ENCODE measurements at regions not wholly inside any gene's neighbourhood (a gene's known extent, or its start where the extent isn't known, plus 50 kb on each side); places are given as distances from the start of the nearest gene placed in this dataset.

DNA sequence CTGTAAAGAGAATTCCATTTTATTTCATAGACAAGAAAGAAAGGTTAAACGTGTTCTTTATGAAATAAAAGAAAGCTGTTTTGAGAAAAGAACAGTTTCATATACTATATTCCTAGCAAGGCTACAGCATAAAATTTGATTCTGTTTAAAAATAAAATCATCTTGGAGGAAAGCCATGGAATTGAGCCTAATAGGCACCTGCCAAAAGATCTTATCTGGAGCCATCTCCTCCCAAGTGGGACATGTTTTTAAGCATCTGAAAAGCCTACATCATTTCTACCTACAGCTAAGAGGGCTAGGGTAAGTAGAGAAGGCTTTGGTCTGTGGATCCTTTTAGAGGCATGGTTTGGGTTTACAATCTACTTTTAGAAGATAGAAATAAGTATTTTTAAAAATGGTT is 89.3 kb downstream of the GAS1 start:
- H3K4me2 ChIP-seq (ENCODE audit: low read depth, low read length) = no peak overlapping the region
- H3K14ac ChIP-seq (replicated peaks; ENCODE audit: low read depth, low read length) = no peak overlapping the region
- H3K9me3 ChIP-seq (ENCODE audit: control insufficient read depth, insufficient read depth, low read length) = no peaks in the 10 kb centered on the region
- H3K9ac ChIP-seq (ENCODE audit: low read depth, low read length) = no peak overlapping the region
- no peaks in the 10 kb centered on the region for H3K36me3 ChIP-seq (ENCODE audit: control insufficient read depth, insufficient read depth, low read length)
- BruUV-seq (replicated peaks) = no TSS peak
- TF ChIP-seq MAFK (IDR thresholded peaks at IDR 0.05; ENCODE audit: low read depth, low read length) = no peak
- no peak for TF ChIP-seq RCOR1 (IDR thresholded peaks at IDR 0.05; ENCODE audit: insufficient replicate concordance, low read length)
- TF ChIP-seq CHD1 (IDR thresholded peaks at IDR 0.05; ENCODE audit: low read depth, low read length) = no peak
- no peak for TF ChIP-seq RFX5 (IDR thresholded peaks at IDR 0.05; ENCODE audit: low read depth, low read length)
- TF ChIP-seq, protein P1, sequence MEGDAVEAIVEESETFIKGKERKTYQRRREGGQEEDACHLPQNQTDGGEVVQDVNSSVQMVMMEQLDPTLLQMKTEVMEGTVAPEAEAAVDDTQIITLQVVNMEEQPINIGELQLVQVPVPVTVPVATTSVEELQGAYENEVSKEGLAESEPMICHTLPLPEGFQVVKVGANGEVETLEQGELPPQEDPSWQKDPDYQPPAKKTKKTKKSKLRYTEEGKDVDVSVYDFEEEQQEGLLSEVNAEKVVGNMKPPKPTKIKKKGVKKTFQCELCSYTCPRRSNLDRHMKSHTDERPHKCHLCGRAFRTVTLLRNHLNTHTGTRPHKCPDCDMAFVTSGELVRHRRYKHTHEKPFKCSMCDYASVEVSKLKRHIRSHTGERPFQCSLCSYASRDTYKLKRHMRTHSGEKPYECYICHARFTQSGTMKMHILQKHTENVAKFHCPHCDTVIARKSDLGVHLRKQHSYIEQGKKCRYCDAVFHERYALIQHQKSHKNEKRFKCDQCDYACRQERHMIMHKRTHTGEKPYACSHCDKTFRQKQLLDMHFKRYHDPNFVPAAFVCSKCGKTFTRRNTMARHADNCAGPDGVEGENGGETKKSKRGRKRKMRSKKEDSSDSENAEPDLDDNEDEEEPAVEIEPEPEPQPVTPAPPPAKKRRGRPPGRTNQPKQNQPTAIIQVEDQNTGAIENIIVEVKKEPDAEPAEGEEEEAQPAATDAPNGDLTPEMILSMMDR (conservative IDR thresholded peaks at IDR 0.05; ENCODE audit: low read depth, low read length) = no peak
- TF ChIP-seq FOS (IDR thresholded peaks at IDR 0.05; ENCODE audit: low read depth, low read length) = no peak
- TF ChIP-seq MXI1 (IDR thresholded peaks at IDR 0.05; ENCODE audit: borderline replicate concordance, low read depth, low read length) = no peak
- TF ChIP-seq MAZ (IDR thresholded peaks at IDR 0.05; ENCODE audit: borderline replicate concordance, low read depth, low read length) = no peak
- no peak for TF ChIP-seq NFE2L2 (IDR thresholded peaks at IDR 0.05; ENCODE audit: low read depth, low read length)
- no peak for TF ChIP-seq POLR2A (IDR thresholded peaks at IDR 0.05; ENCODE audit: low read depth, low read length)
- TF ChIP-seq RAD21 (IDR thresholded peaks at IDR 0.05; ENCODE audit: low read length) = no peak
- no peak for TF ChIP-seq CEBPB (IDR thresholded peaks at IDR 0.05; ENCODE audit: low read depth, low read length)
- TF ChIP-seq BHLHE40 (IDR thresholded peaks at IDR 0.05; ENCODE audit: low read depth, low read length) = no peak
- TF ChIP-seq, protein P2, sequence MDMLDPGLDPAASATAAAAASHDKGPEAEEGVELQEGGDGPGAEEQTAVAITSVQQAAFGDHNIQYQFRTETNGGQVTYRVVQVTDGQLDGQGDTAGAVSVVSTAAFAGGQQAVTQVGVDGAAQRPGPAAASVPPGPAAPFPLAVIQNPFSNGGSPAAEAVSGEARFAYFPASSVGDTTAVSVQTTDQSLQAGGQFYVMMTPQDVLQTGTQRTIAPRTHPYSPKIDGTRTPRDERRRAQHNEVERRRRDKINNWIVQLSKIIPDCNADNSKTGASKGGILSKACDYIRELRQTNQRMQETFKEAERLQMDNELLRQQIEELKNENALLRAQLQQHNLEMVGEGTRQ (IDR thresholded peaks at IDR 0.05; ENCODE audit: low read depth, low read length) = no peak
- TF ChIP-seq SMC3 (IDR thresholded peaks at IDR 0.05; ENCODE audit: low read depth, low read length) = no peak
- TF ChIP-seq, protein P3, sequence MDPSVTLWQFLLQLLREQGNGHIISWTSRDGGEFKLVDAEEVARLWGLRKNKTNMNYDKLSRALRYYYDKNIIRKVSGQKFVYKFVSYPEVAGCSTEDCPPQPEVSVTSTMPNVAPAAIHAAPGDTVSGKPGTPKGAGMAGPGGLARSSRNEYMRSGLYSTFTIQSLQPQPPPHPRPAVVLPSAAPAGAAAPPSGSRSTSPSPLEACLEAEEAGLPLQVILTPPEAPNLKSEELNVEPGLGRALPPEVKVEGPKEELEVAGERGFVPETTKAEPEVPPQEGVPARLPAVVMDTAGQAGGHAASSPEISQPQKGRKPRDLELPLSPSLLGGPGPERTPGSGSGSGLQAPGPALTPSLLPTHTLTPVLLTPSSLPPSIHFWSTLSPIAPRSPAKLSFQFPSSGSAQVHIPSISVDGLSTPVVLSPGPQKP (IDR thresholded peaks at IDR 0.05; ENCODE audit: borderline replicate concordance, low read depth, low read length) = no peak
- H3K27ac ChIP-seq (ENCODE audit: insufficient read depth, low read length) = no peak overlapping the region
- no peaks in the 10 kb centered on the region for H3K79me1 ChIP-seq (ENCODE audit: low read depth in 1 of 2, low read length in 2 of 2)
- H3K4ac ChIP-seq (ENCODE audit: low read depth, low read length) = no peak overlapping the region
- in situ Hi-C loops (cut with MboI; ENCODE audit: low sequenced_read_pairs) = no loop called here
- no peak overlapping the region for H2BK20ac ChIP-seq (ENCODE audit: low read depth, low read length)
- H4K5ac ChIP-seq (ENCODE audit: low read depth, low read length) = no peak overlapping the region
- no CpG with 5 or more reads among the region's 1 CpG for WGBS, 2 experiments (ENCODE audit: extremely low coverage in 2 of 2, insufficient read length in 1 of 2)
- no peak overlapping the region for H2BK5ac ChIP-seq (ENCODE audit: low read depth, low read length, poor library complexity, severe bottlenecking)
- H2AFZ ChIP-seq (replicated peaks; ENCODE audit: low read length, poor library complexity) = no peak overlapping the region
- no peak overlapping the region for H2AK5ac ChIP-seq (ENCODE audit: low read depth, low read length)
- H4K20me1 ChIP-seq (ENCODE audit: insufficient read depth, low read length) = no peaks in the 10 kb centered on the region
- H3K56ac ChIP-seq (ENCODE audit: extremely low read depth, insufficient read depth, low read length) = no peak overlapping the region
- no peaks in the 10 kb centered on the region for H3K9me1 ChIP-seq (ENCODE audit: insufficient read depth, low read length)
- H2BK120ac ChIP-seq (ENCODE audit: low read depth, low read length) = no peak overlapping the region
- peaks cover 5% of the 10 kb centered on the region; the same call in 1 of the 2 replicates for H3K27me3 ChIP-seq (ENCODE audit: control insufficient read depth, insufficient read depth, low read length)
- no peak overlapping the region for H2BK15ac ChIP-seq (ENCODE audit: low read depth, low read length)
- H4K8ac ChIP-seq (ENCODE audit: low read depth in 2 of 2, low read length in 2 of 2) = no peak overlapping the region
- no peak overlapping the region for H2AK9ac ChIP-seq (replicated peaks; ENCODE audit: low read depth, low read length, poor library complexity)
- intact Hi-C loops (cut with micrococcal nuclease) = no loop called here
- H3K4me3 ChIP-seq (ENCODE audit: insufficient read depth, low read depth, low read length) = no peak overlapping the region
- no peak overlapping the region for H3K18ac ChIP-seq (ENCODE audit: low read depth, low read length)
- H3K4me1 ChIP-seq (ENCODE audit: control insufficient read depth, insufficient read depth, low read length) = no peaks in the 10 kb centered on the region; the same call in 1 of the 2 replicates
- CTCF ChIA-PET = no interaction called here
- DNase-seq (no peak), ATAC-seq (ENCODE audit: low read depth) (no peak)
- dilution Hi-C loops (cut with HindIII; ENCODE audit: low sequenced_read_pairs, unreplicated experiment) = no loop called here
- H3K23ac ChIP-seq (ENCODE audit: low read depth, low read length) = no peak overlapping the region
- H4K91ac ChIP-seq (ENCODE audit: insufficient read depth, low read depth, low read length) = no peak overlapping the region
- POLR2A ChIA-PET (ENCODE audit: unreplicated experiment) = no interaction called here
